K562 (cell line): ENCODE measurements at regions not wholly inside any gene's neighbourhood (a gene's known extent, or its start where the extent isn't known, plus 50 kb on each side); places are given as distances from the start of the nearest gene placed in this dataset.

ENCODE experiments used
- BRF2 ChIP-seq: IDR thresholded peaks from 3 replicates; pipeline ENCODE4 v1.6.1; 2011; ENCODE audit warnings: borderline replicate concordance, mild to moderate bottlenecking; ENCODE audit not compliant: insufficient read length, insufficient read depth
- CBX5 ChIP-seq: IDR thresholded peaks from 2 replicates; pipeline ENCODE4 v1.6.1; 2014; ENCODE audit warnings: low read depth, borderline replicate concordance
- CEBPB ChIP-seq: fragments of 450-650 bp; IDR thresholded peaks from 2 replicates; pipeline ENCODE4 v1.6.1; 2016; ENCODE audit warnings: missing genetic modification characterization, missing compliant biosample characterization
- MYBL2 ChIP-seq, 2 experiments: fragments of 450-650 bp in 1 of 2; sonication (generic) in 1 of 2; formaldehyde crosslinking in 1 of 2; IDR thresholded peaks; 2 replicates each; pipeline versions ENCODE4 v1.6.1 to v1.8.1; 2017 to 2022; ENCODE audit warnings: borderline replicate concordance in 1 of 2, inconsistent platforms in 1 of 2, low read depth in 1 of 2, mild to moderate bottlenecking in 1 of 2, missing genetic modification reagents in 1 of 2, moderate library complexity in 1 of 2
- PATZ1 ChIP-seq: fragments of 250-450 bp; sonication (Bioruptor Pico); IDR thresholded peaks from 2 replicates; pipeline ENCODE4 v1.5.0; 2020; ENCODE audit warnings: mild to moderate bottlenecking, borderline replicate concordance
- POLR2A ChIP-seq: fragments of 450-650 bp; conservative IDR thresholded peaks from 2 replicates; pipeline ENCODE4 v1.6.1; 2016
- RAD51 ChIP-seq: fragments of 450-650 bp; IDR thresholded peaks from 2 replicates; pipeline ENCODE4 v1.7.1; 2016; ENCODE audit warnings: low read depth, mild to moderate bottlenecking, borderline replicate concordance
- SP1 ChIP-seq: sonication (generic); formaldehyde crosslinking; IDR thresholded peaks from 2 replicates; pipeline ENCODE4 v1.8.1; 2022; ENCODE audit warnings: mild to moderate bottlenecking, missing genetic modification reagents
- TCF15 ChIP-seq: fragments of 250-450 bp; sonication (Bioruptor Pico); IDR thresholded peaks from 2 replicates; pipeline ENCODE4 v1.8.0; 2022; ENCODE audit warnings: moderate library complexity, mild to moderate bottlenecking, inconsistent platforms
- ZNF133 ChIP-seq: fragments of 250-450 bp; sonication (Bioruptor Pico); IDR thresholded peaks from 2 replicates; pipeline ENCODE4 v1.4.0; 2020; ENCODE audit warnings: mild to moderate bottlenecking
- ZNF274 ChIP-seq: IDR thresholded peaks from 2 replicates; pipeline ENCODE4 v1.6.1; 2011; ENCODE audit warnings: low read depth, mild to moderate bottlenecking, low read length, moderate library complexity, borderline replicate concordance

- TF ChIP-seq POLR2A, result no peak
- TF ChIP-seq BRF2, result no peak
- TF ChIP-seq ZNF133 (CRISPR knock-in tag), result no peak
- no peak for TF ChIP-seq PATZ1 (CRISPR knock-in tag)
- TF ChIP-seq RAD51, result no peak
- no peak for TF ChIP-seq ZNF274
- no peak for TF ChIP-seq TCF15 (CRISPR knock-in tag)
- TF ChIP-seq SP1 (CRISPR knock-in tag), result no peak
- no peak for TF ChIP-seq CBX5
- no peak for TF ChIP-seq CEBPB
- TF ChIP-seq MYBL2 (IDR thresholded peaks at IDR 0.05; ENCODE audit: low read depth), result no peak
- no peak for TF ChIP-seq MYBL2 (CRISPR knock-in tag; IDR thresholded peaks at IDR 0.05; ENCODE audit: borderline replicate concordance)
These were observed 607.8 kb upstream of the ARID1B start for GRCh38 chr6:156169371-156169770.
